GM18502 (cell line): ENCODE measurements at regions not wholly inside any gene's neighbourhood (a gene's known extent, or its start where the extent isn't known, plus 50 kb on each side); places are given as distances from the start of the nearest gene placed in this dataset.
"Not testable (repeated sequence)": the region's sequence is repeated elsewhere in the genome, so short reads cannot be mapped to it uniquely, and the experiment has no call there.

Source experiments
- ATAC-seq: cut with Tn5 transposase; IDR thresholded peaks from one replicate; pipeline ENCODE4 v1.9.1; 2021; ENCODE audit warnings: mild to moderate bottlenecking; ENCODE audit not compliant: unreplicated experiment, poor library complexity

DNA sequence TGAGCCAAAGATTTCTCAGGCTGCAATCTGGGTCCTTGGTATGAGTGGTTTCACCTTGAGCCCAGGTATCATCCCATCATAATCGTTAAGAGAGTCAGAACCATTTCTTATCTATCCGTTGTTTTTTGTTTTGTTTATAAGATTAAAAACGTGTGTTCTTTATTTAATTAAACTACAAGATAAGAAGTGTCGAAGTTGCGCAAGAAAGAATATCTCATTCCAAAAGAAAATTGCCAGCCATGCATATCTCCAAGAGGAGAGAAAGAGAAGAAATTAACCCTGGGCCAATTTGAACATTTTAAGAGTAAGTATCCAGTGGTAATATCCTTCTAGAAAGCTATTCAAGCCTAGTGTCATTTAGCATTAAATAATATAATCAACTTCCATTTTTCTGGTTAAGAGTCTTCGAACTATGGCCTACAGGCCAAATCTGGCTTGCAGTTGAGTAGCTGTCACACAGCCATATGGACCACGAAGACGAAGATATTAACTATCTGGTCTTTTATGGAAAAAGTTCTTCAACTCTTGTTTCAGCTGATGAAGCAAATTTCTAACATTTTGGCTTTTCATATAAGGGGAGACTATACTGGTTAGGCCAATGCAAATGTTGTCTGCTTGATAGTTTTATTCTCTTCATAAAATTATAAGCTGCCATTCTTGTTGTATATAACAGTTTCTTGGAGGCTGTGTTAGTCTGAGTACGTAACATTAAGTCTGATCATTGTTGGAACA is 576.4 kb downstream of the REEP3 start:
- ATAC-seq, result no peak

DNA sequence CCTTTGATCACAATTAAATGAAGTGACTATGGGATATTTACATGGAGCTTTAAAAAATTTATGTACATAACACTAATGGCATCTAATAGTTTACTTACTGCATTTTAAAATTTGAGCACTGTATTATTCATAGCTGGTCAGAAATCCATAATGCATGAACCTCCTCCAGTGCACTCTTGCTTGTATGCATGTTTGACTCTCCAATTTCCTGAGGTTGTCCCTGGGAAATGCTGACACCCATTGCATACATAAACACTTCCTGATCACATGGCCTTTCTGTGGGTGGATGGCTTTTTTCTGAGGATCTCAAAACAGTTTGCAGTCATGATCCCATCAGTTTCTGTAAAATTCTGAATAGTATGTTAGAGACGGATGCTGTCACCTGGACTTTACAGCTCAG is 577.8 kb downstream of the REEP3 start:
- ATAC-seq, result no peak

DNA sequence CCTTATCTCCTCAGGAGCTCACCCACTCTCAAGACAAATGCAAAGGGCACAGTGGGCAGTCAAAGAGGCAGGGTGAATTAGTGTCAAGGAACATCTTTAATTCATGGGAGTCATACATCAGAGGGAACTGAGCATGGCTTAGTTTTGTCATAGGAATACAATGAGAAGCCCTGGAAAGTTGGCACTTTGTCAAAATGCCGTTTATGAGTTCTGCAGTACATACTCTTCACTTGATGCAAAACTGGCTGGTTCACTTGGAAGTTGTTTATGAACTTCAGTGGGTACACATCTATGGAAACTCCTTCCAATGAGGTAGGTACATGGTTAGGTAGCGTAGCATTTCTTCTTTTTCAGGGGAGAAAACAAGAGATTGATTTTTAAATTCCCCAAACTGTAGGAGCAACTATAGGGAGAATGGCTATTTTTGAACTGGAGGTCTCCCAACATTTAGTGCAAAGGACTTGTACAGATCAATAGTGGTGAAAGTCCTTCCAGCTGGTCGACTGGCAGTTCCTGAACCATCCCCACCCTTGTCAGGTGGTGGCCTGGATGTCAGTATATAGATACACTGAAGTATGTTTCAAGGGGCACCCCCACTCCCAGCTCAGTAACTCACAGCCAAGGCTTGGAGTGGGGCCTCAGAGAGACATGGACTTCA is 580.5 kb downstream of the REEP3 start:
- no peak for ATAC-seq

DNA sequence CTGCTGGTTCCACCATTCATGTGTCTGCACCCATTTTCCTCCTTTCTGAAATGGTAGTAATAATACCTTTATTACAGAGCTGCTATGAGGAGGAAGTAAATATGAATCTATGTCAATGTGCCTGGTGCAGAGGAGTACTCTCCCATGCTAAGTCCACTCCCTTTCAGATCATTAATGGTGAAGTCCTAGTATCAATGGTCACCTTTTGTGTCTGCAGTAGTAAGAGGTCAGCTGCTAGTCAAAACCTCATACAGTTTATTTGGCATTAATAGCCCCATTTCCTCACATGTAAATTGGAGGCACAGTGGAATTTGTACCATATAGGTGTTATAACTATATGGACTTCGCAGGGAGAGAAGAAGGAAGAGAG is 581.0 kb downstream of the REEP3 start:
- ATAC-seq, result no peak

DNA sequence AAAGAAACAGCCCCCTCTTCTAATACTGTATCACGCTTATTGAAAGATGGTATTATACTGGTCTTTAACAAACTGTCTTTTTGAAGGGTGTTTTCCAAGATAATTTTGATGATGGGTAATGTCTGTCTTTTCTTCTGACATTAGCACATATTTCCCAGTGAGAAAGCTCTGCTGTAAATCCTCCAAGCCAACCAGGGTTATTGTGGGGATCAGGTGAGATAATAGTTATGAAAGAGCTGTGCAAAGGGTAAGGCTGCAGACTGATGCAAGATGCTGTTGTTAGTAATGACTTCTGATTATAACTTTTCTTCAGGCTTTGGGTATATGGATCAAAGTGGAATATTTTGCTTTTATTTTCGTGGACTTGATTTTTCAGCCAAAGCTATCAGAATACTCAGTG is 581.7 kb downstream of the REEP3 start:
- ATAC-seq, result no peak

DNA sequence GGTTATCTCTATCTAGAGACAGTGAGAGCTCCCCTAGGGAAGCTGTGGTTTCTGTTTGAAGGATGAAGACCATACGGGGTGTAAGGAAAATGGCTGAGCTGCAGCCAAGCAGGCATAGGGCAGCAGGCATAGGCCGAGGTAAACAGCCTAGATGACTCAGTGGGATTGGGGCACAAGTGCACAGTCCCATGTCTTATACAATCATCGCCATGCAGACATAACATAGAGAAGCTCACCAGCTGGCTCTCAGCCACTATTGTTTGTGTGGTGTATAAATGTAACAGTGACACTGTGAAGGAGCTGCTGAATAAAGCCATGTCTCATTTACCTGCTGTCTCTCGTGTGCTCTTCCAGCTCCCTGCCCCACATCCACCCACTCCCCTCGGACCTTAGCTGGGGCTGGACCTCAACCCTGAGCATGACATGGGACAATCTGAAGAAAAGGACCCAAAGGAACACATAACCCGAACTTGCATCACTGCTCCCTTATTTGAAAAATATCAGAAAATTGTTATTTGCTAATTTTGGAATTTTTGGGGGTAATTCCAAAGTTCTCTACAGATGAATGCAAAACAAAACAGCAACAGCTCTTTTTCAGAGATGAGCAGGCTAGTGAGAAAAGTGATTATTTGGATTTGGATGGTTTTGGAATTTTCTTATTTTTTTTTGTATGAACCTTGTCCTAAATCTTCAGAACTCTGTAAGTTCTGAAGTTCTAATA is 582.7 kb downstream of the REEP3 start:
- ATAC-seq, result no peak

DNA sequence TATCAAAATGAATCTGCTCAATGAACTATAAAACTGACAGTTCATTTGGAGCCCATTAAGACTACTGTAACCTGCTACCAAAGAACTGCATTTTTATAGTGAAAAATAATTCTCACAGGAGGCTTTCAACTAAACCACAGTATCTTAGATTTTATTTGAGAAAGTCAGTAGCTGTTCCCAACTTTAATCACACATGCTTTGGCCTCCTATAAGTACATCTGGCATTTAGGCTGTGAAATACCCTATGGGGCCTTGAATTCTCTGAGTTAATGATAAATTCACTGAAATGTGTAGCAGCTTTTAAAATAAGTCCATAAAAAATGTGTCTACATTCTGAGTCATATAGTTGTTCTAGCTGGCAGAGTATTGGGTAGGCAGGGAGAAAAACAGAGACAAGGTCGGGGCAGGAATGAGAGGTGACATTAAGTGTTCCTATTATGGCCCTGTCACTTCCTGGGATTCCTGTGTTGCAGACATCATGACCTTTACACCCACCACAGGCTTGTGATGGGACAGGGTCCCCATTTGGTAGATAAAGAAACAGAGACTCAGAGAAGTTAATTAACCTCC is 588.8 kb downstream of the REEP3 start:
- ATAC-seq, result no peak

DNA sequence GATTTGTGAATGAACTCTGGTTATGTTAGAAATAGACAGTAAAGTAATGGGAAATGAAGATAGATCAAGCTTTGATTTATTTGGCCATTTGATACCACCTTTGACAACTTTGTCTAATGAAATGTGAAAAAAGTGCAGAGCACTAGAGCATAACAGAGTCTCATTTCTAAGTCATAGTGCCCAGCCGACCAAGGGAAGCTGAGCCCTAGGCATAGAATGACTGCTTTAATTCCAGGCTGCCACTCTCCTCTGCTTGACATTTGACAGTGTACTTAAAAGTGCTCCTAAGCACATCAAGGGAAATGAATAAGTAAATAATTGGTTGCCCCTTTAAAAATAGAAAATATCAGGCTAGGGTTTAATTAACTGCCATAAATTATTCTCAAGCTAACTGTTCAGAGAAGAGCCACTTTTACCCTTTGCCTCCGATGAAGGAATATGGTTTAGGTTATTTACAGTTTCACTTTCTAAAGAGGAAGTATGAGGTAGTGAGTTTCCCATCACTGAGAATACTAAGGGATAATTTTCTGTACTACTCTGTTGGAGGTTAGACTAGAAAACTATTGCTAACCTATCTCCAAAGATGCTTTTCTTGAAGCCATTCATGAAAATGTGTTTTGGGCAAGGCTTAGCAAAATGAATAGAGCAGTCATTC is 591.6 kb downstream of the REEP3 start:
- ATAC-seq, result peak; percentile 43

DNA sequence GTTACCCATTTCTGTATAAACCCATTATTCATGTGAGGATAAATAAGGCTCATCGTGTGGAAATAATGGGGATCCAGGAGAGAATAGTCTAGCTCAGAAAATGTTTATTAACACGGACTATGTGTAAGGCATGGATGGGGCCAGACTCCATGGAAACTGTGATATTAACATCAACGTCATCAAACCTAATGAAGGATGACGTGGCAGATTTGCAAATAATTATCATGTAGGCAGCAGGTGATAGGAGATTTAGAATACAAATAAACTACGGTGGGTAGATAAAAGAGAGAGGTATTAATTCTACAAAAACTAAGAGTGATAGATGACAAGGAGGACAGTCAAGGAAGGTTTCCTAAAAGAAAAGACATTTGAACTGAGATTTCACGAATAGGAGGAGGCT is 592.2 kb downstream of the REEP3 start:
- ATAC-seq, result no peak

DNA sequence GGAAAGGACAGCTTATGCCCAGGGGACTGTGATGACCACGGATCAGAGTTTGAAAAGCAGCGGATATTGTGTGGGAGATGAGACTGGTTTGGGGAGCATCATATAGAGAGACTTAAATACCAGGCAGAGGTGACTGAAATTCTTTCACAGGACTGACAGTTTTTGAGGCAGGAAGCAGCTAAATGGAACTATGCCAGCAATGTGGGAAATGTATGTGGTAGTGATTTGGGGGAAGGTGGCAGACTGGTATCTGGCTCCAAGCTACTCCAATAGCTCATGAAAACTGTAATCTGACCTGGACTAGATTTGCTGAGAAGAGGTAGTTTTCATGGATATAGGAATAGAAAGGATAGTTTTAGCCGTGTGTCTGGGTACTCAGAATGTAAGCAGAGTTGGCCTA is 592.6 kb downstream of the REEP3 start:
- no peak for ATAC-seq

DNA sequence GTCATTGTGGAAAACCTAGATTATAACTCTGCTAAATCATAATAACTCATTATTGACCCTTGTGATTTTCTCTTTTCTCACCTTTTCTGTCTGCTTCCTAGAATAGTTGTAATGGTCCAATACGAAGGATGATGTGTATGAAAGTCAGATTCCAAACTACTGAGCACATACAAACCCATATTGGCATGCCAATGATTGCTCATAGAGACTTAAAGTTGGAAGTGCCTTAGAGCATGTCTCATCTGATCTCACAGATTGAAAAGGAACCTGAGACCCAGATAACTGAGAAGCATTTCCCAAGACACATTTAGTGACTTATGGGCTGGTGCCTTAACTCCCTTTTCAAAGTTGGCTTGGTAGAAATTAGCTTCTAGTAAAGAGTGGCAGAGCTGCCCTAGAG is 594.3 kb downstream of the REEP3 start:
- no peak for ATAC-seq

DNA sequence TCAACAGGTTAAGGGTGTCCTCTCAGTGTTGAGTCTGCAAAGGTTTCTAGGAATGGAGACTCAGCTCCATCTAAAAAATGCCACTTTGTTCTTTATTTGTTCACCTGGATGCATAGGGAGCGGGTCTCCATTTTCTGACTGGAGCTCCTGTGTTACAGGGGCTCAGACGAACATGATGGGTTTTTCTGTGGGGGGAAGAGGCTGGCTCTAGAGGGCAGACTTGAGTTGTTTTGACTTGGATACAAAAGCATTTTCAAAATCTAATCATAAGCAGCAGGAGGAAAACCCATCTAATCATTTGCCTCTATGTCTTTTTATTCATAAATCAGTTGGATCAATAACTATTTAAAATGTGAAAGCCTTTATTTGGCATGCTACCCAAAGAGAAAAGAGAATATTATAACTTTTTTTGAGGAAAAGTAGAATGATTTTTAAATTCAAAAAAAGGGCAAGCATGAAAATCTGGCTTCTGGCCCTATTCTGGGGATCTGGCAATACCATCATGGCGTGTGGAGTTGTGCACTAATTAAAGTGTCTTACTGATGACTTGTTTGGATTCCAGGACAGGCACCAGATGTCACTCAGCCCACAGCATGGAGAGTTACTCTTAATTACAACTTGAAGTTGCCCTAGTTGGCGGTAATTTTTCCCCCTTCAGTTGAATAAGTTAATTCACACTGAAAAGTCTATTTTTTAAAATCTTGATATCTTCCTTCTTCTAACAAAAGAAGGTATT is 594.9 kb downstream of the REEP3 start:
- peak; percentile 43 for ATAC-seq

DNA sequence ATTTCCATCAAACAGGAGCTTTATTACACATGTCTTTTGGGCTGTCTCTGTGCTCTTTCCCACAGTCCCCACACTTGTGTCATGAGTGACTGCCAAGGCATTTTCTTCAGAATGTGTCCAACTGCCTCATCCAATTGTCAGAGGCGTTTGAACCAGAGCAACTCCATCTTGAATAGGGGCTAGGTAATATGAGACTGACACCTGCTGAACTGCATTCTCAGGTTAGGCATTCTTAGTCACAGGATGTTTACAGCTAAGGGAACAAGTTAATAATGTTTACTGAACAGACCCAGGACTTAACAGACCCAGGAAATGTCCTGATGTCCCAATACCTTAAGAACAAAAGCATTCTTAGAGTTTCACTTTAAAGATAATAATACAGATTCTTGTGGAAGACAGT is 595.5 kb downstream of the REEP3 start:
- ATAC-seq, result no peak

DNA sequence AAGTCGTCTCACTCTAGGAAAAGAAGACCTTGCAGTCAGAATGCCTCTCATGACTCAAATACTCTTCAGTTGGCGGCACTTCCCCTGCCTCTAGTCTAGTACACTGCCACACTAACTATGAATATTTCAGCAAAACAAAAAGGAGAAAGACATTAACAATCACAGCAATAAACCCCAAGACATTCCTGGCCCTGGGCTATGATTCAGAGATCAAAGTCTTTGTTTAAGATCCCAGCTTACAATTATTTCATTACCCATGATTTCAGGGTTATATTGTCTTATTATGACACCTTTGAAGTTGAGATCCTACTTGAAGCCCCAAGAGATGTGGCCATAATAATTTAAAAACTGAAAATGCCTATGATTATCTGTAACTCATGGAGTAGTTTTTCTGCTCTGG is 597.5 kb downstream of the REEP3 start:
- no peak for ATAC-seq

DNA sequence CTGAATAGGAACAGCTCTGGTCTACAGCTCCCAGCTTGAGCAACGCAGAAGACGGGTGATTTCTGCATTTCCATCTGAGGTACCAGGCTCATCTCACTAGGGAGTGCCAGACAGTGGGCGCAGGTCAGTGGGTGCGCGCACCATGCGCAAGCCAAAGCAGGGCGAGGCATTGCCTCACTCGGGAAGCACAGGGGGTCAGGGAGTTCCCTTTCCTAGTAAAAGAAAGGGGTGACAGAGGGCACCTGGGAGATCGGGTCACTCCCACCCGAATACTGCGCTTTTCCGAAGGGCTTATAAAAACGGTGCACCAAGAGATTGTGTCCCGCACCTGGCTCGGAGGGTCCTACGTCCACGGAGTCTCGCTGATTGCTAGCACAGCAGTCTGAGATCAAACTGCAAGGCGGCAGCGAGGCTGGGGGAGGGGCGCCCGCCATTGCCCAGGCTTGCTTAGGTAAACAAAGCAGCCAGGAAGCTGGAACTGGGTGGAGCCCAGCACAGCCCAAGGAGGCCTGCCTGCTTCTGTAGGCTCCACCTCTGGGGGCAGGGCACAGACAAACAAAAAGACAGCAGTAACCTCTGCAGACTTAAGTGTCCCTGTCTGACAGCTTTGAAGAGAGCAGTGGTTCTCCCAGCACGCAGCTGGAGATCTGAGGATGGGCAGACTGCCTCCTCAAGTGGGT is 599.2 kb downstream of the REEP3 start:
- ATAC-seq, result not testable (repeated sequence)

DNA sequence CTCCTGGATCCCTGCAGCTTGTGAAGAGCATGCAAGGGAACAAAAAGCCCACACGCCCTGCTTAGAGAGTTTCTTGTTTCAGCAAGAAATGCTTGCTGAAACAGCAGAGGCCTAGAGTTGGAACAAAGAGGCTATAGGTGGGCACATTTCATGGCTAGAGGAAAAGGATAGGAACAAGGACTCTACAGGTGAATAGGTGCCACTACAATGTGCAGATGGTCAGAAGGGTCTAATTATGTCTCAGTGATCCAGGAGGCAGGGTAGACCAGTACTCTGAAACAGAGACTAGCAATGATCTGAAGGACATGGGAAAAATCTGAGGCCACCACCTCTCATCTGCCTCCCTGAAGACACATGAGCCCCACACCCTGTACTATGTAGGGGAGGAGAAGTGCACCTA is 609.0 kb downstream of the REEP3 start:
- no peak for ATAC-seq

DNA sequence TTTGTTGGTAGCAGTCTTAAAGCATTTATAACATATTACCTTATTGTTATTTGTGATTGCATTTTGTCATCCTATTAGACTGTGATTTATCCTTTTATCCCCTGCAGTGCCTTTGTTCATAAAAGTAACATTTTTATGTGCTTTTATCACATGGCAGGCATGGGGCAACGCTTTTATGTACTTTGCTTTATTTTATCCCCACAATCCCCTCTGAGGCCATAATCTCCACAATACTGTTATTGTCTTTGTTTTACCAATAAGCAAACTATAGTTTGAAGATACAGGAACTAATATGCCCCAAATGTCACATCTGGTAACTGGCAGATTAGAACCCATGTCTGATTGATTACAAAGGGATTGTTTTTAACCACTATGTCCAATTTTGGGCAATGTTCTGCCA is 613.5 kb downstream of the REEP3 start:
- ATAC-seq, result no peak

DNA sequence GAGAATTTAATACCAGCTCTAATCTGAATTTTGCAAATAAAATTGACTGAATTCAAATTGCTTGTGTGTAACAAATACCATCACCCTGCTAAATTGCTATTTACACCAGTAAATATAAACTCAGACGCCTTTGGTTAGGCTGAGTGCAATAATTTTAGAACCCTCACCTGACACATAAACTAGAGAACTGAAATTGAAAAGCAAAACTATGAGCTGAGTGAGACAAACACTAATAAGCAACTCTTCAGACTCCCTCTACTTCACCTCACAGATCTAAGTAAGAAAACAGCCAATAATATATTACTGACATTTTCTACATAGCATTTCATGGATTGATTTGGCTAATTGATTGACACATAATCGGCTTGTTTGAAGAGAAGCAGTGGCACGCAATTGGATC is 621.2 kb downstream of the REEP3 start:
- no peak for ATAC-seq

DNA sequence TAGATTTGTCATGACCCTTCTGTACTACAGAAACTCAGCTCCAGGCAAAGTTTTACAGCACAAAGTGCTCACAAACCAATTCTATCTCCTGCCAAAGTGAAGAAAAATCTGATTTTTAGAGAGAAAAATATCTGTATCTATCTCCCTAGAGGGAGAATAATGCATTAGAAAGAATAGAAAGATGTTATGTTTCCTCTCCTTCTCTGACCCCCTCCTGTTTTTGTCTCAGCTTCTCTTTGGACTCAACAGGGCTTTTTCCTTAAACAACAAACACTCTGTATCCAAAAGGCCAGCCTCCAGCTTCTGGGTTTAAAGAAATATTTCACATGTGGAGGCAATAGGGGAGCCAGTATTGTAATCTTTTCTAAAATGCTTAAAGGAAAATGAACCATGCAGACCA is 627.4 kb downstream of the REEP3 start:
- ATAC-seq, result no peak

DNA sequence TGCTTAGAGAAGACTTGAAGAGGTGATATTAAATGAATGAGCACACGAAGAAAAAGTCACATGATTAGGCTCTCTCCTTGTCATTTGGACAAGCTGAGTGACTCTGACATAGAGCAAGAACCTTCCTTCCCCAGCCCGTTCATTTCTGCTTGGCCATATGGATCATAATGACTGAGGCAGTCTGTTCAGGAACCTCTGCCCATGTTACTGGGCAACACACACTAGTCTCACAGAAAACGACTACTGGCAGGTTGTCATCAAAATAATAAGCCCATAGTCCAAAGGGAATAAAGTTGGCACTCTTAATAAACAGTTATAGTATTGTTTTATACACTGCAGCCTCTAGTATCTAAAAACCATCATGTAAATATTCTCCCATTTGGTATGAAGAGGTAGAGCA is 635.0 kb downstream of the REEP3 start:
- no peak for ATAC-seq
